Caco-2 (cell line): ENCODE measurements at regions not wholly inside any gene's neighbourhood (a gene's known extent, or its start where the extent isn't known, plus 50 kb on each side); places are given as distances from the start of the nearest gene placed in this dataset.

ENCODE experiments used
- BruUV-seq: library from RNA; stranded (reverse); fragments of 400-500 nt; replicated peaks from 2 replicates; lab custom pipeline; 2021; lab: Mats Ljungman, UMichigan
- CTCF ChIA-PET: fragments of 300-600 bp; sonication (Branson Sonifier 250); formaldehyde crosslinking; loops from one replicate; lab custom pipeline; 2022; ENCODE audit warnings: antibody characterized with exemption; lab: Charles Lee
- POLR2A ChIA-PET: fragments of 300-600 bp; sonication (Branson Sonifier 250); formaldehyde crosslinking; loops from one replicate; lab custom pipeline; 2022; ENCODE audit warnings: antibody characterized with exemption; lab: Charles Lee
- DNase-seq, 2 experiments: peaks; one replicate each; pipeline versions ENCODE4 v3.0.0 to v3.0.0-alpha.2; 2020 to 2022
- H3K27me3 ChIP-seq: replicated peaks from 2 replicates; pipeline ENCODE4 v1.6.0; 2011; ENCODE audit warnings: low read length; ENCODE audit not compliant: control insufficient read depth, insufficient read depth
- H3K36me3 ChIP-seq: 2 replicates; pipeline ENCODE4 v1.5.1; 2011; ENCODE audit warnings: low read length; ENCODE audit not compliant: control insufficient read depth, insufficient read depth
- H3K4me1 ChIP-seq: fragments of 250-450 bp; sonication (Bioruptor Pico); 2 replicates; pipeline ENCODE4 v1.5.1; 2020; ENCODE audit warnings: mild to moderate bottlenecking
- H3K4me3 ChIP-seq: 2 replicates; pipeline ENCODE4 v1.5.1; 2011; ENCODE audit warnings: low read depth, mild to moderate bottlenecking, control low read depth, low read length
- H3K9me3 ChIP-seq: fragments of 250-450 bp; sonication (Bioruptor Pico); 2 replicates; pipeline ENCODE4 v1.5.1; 2020; ENCODE audit warnings: mild to moderate bottlenecking, moderate library complexity
- H3K27ac Mint-ChIP-seq: one replicate; pipeline ENCODE4 v1.8.0; 2022; ENCODE audit warnings: mixed read lengths; ENCODE audit not compliant: unreplicated experiment
- H3K27me3 Mint-ChIP-seq: one replicate; pipeline ENCODE4 v1.8.0; 2022; ENCODE audit warnings: mixed read lengths; ENCODE audit not compliant: insufficient read depth, unreplicated experiment
- H3K36me3 Mint-ChIP-seq: one replicate; pipeline ENCODE4 v1.8.0; 2022; ENCODE audit warnings: mild to moderate bottlenecking, mixed read lengths; ENCODE audit not compliant: insufficient read depth, unreplicated experiment
- H3K4me1 Mint-ChIP-seq: one replicate; pipeline ENCODE4 v1.8.0; 2022; ENCODE audit warnings: low read depth, mixed read lengths; ENCODE audit not compliant: unreplicated experiment
- H3K4me3 Mint-ChIP-seq: one replicate; pipeline ENCODE4 v1.8.0; 2022; ENCODE audit warnings: mild to moderate bottlenecking, moderate library complexity, mixed read lengths; ENCODE audit not compliant: unreplicated experiment
- H3K9me3 Mint-ChIP-seq: one replicate; pipeline ENCODE4 v1.8.0; 2022; ENCODE audit warnings: mixed read lengths; ENCODE audit not compliant: unreplicated experiment
- intact Hi-C: fragments of 100-400 bp; cut with micrococcal nuclease; formaldehyde crosslinking; loops from one replicate; pipeline ENCODE4 v1.10.0; 2022; ENCODE audit not compliant: unreplicated experiment
- TF ChIP-seq, protein P1 (sequence below), 2 experiments: fragments of 200-600 bp in 1 of 2; IDR thresholded peaks; 1 replicate in 1 of 2; 2 replicates in 1 of 2; pipeline versions ENCODE4 v1.5.1 to v1.8.0; 2011 to 2022; ENCODE audit warnings: antibody characterized with exemption in 1 of 2, control low read depth in 1 of 2, inconsistent platforms in 1 of 2, low read depth in 1 of 2, low read length in 1 of 2, mild to moderate bottlenecking in 1 of 2, moderate library complexity in 1 of 2; ENCODE audit not compliant: insufficient read depth in 1 of 2, severe bottlenecking in 1 of 2, unreplicated experiment in 1 of 2

DNA sequence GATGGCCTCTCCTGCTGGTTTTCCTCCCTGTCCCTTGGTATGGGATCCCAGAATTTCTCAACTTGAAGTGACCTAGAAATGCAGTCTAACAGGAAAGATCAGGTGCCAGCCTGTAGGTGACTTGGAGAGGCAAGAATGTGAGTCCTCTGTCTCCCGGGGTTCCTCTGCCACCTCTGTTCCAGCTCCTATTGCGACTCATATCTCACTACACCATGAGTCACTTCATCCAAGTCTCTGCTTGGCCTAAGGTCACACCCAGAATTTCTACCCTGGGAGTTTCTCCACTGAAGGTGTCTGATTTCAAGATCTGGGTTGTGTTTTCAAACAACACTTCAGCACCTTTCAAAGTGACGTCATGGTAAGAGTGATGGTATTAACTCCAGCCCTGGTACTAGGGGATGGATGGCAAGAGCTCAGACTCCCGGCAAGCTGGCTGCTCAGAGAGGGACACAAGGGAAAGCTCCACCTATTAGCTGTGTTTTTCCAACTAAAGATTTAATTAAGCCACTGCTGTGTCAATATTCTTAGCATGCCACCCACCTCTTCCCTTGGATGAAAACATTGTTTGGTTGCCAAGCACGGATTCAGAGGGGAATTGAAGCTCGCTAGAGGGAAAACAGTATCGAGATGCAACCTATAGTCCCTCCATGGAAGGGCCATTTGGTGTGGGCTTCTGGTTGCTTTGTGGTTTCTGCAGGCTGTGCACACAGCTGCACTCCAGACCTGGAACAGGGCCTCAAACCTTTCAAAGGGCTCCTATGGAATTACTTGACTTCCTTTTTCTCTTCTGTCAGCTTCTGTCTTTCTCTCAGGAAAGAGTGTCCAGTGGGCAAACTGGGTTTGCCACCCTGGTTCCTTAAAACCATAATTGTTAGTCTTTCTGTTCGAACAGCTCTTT is 205.7 kb downstream of the GAS1 start:
- intact Hi-C loops: no loop called here
- Mint-ChIP-seq H3K27ac (no peak overlapping the region), H3K27me3 (peaks cover 9% of the 10 kb centered on the region), H3K4me1 (no peaks in the 10 kb centered on the region), H3K36me3 (no peaks in the 10 kb centered on the region), H3K9me3 (peaks cover 10% of the 10 kb centered on the region), H3K4me3 (no peak overlapping the region)
- ChIA-PET CTCF (no interaction called here), POLR2A (no interaction called here)
- Histone ChIP-seq H3K36me3 (no peaks in the 10 kb centered on the region), H3K4me1 (no peaks in the 10 kb centered on the region), H3K9me3 (no peaks in the 10 kb centered on the region), H3K4me3 (no peak overlapping the region), H3K27me3 (no peaks in the 10 kb centered on the region)
- BruUV-seq: no TSS peak
- peak in 1 of 2 experiments; percentile 39 for DNase-seq
- TF ChIP-seq, protein P1, sequence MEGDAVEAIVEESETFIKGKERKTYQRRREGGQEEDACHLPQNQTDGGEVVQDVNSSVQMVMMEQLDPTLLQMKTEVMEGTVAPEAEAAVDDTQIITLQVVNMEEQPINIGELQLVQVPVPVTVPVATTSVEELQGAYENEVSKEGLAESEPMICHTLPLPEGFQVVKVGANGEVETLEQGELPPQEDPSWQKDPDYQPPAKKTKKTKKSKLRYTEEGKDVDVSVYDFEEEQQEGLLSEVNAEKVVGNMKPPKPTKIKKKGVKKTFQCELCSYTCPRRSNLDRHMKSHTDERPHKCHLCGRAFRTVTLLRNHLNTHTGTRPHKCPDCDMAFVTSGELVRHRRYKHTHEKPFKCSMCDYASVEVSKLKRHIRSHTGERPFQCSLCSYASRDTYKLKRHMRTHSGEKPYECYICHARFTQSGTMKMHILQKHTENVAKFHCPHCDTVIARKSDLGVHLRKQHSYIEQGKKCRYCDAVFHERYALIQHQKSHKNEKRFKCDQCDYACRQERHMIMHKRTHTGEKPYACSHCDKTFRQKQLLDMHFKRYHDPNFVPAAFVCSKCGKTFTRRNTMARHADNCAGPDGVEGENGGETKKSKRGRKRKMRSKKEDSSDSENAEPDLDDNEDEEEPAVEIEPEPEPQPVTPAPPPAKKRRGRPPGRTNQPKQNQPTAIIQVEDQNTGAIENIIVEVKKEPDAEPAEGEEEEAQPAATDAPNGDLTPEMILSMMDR (IDR thresholded peaks at IDR 0.05; ENCODE audit: insufficient read depth in 1 of 2, low read depth in 1 of 2, low read length in 1 of 2, severe bottlenecking in 1 of 2, unreplicated experiment in 1 of 2): no peak

DNA sequence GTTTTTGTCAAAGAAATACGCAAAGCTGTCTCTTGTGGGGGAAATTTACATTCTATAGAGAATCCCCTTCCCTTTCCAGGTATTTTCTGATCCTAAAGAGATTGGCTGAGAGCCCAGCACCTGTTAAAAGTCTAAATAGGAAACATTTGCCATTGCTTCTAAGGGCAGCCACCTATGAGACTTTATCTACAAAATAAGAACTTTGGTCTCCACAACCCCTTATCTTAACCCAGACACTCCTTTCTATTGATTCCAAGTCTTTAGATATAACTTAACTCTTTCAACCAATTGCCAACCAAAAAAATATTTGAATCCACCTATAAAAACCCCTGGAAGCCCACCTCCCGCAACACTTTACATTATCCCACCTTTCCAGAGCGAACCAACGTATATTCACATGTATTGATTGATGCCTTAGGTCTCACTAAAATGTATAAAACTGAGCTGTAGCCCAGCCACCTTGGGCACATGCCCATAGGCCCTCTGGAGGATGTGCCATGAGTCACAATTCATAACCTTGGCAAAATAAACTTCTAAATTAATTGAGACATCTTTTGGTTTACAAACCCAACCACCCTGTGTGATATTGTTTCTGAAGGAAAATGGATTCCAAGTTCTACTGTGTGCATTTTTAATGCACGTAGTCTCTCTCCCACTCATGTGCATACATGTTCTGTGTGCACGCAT is 211.4 kb downstream of the GAS1 start:
- no TSS peak for BruUV-seq
- ChIA-PET POLR2A (no interaction called here), CTCF (no interaction called here)
- H3K4me1 ChIP-seq: no peaks in the 10 kb centered on the region
- H3K36me3 ChIP-seq: no peaks in the 10 kb centered on the region
- H3K4me1 Mint-ChIP-seq: no peaks in the 10 kb centered on the region
- no peaks in the 10 kb centered on the region for H3K36me3 Mint-ChIP-seq
- H3K9me3 Mint-ChIP-seq: peaks cover 10% of the 10 kb centered on the region
- H3K4me3 ChIP-seq: no peak overlapping the region
- peaks cover 10% of the 10 kb centered on the region for H3K27me3 Mint-ChIP-seq
- DNase-seq: no peak
- no peaks in the 10 kb centered on the region for H3K27me3 ChIP-seq
- TF ChIP-seq, protein P1 (IDR thresholded peaks at IDR 0.05; ENCODE audit: insufficient read depth in 1 of 2, low read depth in 1 of 2, low read length in 1 of 2, severe bottlenecking in 1 of 2, unreplicated experiment in 1 of 2): no peak
- intact Hi-C loops: no loop called here
- H3K9me3 ChIP-seq: no peaks in the 10 kb centered on the region
- no peak overlapping the region for H3K27ac Mint-ChIP-seq
- H3K4me3 Mint-ChIP-seq: no peak overlapping the region

DNA sequence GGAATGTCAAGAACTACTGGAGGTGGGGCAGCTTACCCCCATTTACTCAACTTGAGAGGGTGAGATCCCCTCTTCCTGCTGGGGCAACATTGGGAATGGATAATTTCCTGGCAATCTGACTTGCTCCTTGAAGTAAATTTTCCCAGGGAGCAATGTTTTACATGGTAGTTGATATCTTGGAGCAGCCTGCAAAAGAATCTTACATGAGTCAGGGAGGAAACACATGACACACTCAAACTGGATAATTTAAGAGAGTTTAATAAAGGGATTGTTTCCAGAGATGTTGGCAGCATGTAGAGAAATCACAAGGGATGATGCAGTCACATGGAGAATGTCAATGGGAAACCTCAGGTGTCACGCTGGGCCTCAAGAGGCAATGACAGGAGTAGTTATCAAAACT is 212.5 kb downstream of the GAS1 start:
- Histone ChIP-seq H3K36me3 (no peaks in the 10 kb centered on the region), H3K9me3 (no peaks in the 10 kb centered on the region), H3K4me3 (no peak overlapping the region), H3K4me1 (no peaks in the 10 kb centered on the region), H3K27me3 (no peaks in the 10 kb centered on the region)
- Mint-ChIP-seq H3K27me3 (peaks cover 10% of the 10 kb centered on the region), H3K4me1 (no peaks in the 10 kb centered on the region), H3K9me3 (peaks cover 10% of the 10 kb centered on the region), H3K4me3 (no peak overlapping the region), H3K27ac (no peak overlapping the region), H3K36me3 (no peaks in the 10 kb centered on the region)
- TF ChIP-seq, protein P1 (IDR thresholded peaks at IDR 0.05; ENCODE audit: insufficient read depth in 1 of 2, low read depth in 1 of 2, low read length in 1 of 2, severe bottlenecking in 1 of 2, unreplicated experiment in 1 of 2): no peak
- DNase-seq: no peak
- no TSS peak for BruUV-seq
- intact Hi-C loops: no loop called here
- CTCF ChIA-PET: no interaction called here
- POLR2A ChIA-PET: no interaction called here
